Activated CD8-positive, alpha-beta memory T cell treated with anti-CD3 and anti-CD28 coated beads for 36 hours (primary cell): ENCODE measurements at regions not wholly inside any gene's neighbourhood (a gene's known extent, or its start where the extent isn't known, plus 50 kb on each side); places are given as distances from the start of the nearest gene placed in this dataset.

Experiments
- CTCF ChIA-PET: fragments of 350-600 bp; sonication (Branson Sonifier 250); formaldehyde crosslinking; loops from one replicate; lab custom pipeline; 2021; ENCODE audit warnings: antibody characterized with exemption; lab: Charles Lee
- POLR2A ChIA-PET: fragments of 350-600 bp; sonication (Branson Sonifier 250); formaldehyde crosslinking; loops from one replicate; lab custom pipeline; 2021; ENCODE audit warnings: antibody characterized with exemption; lab: Charles Lee

DNA sequence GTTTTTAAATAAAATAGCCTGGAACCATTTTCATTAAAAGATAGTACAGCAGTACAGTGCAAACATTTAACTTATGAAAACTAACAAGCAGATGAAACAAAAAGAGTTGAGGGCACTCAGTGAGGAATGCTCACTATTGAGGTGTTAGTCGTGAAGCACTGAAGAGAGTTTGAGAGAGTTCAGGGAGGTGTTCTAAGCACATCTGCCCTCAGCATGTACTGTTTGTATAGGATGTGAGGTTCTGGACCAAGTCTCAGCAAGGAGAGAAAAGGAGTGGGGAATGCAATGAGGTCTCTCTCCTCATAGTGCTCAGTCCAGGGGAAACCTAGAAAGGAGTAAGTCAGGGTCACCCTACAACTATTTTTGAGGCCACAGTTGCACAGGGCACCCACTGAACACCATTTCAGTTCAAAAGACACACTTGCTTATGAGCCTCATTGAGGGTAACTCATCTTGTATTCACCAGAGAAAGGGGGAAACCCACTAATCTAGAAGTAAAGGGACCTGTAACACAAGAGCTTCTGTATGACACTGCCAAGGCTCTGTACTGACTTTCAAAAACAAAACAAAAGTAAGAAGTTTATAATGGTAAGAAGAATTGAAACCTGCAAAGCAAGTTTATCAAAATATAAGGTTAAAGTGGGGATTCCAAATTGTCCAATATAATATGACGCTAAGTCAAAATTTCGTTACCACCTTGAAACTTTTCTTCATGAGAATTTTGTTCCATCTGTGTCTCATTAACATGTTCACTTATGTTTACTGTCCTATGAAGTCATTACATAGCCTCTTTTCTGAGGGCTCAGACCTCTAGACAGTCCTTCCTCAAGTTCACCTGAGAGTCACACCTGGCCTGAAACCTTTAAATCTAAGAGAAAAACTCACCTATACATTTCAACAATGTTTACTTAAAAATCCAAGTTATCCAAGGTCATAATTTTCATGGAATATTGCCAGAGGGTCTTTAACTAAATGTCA lies 275.3 kb downstream of the ETS1 start:
- POLR2A ChIA-PET = interaction anchor here (0.6 kb wide), 1 partner anchor 214 kb away, joined by 5 read pairs; no protein-coding TSS in a partner anchor
- CTCF ChIA-PET = interaction anchor here (1.2 kb wide), 2 partner anchors 10 to 320 kb away, joined by 4 to 5 read pairs; no protein-coding TSS in a partner anchor

DNA sequence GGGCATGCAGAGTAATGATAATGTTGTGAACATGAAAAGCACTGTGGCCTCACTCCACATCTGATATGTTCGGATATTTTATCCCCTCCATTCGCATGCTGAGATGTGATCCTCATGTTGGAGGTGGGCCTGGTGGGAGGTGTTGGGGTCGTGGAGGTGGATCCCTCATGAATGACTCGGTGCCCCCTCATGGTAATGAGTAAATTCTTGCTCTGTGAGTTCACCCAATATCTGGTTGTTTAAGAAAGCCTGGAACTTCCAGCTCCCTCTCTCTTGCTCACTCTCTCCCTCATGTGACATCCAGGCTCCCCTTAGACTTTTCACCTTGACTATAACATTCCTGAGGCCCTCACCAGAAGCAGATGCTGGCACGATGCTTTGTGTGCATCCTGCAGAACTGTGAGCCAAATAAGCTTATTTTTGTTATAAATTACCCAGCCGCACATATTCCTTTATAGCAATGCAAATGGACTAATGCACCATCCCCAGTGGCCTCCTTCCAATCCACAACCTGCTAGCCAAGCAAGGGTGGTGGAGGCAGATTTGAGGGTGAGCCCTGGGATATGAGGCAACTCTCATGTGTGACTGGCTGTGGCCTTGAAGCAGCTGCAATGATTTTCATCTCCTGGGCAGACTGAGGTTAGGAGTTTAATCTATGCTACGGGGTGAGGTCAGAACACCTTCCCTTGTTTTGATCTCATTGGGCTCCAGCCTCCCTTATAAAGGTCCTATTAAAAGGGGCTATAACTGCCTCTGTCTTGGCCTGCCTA lies 276.5 kb downstream of the ETS1 start:
- ChIA-PET POLR2A (no interaction called here), CTCF (interaction anchor here (0.7 to 1.2 kb wide), 2 partner anchors 21 to 321 kb away, joined by 3 to 4 read pairs; no protein-coding TSS in a partner anchor)

DNA sequence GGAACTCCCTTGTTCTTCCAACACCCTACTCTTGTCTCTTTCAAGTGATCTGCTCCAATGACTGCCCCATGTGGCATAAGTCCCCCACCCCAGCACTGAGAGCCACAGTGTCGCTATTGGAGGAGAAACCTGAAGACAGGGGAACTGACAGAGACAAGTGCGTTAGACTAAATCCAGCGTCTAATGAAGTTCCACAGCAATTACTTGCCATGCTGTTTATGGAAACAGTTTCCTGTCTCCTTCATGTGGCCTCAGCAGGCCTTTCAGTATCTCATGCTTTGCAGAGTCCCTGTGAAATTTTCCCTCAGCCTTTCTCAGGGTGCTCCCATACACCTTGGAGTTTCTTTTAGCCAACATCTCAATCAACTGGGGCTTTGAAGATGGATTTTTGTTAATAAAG lies 277.4 kb downstream of the ETS1 start:
- ChIA-PET POLR2A (interaction anchor here (0.6 kb wide), 1 partner anchor 21 kb away, joined by 14 read pairs; no protein-coding TSS in a partner anchor), CTCF (interaction anchor here (1.0 to 1.1 kb wide), 2 partner anchors 9 to 10 kb away, joined by 3 read pairs; no protein-coding TSS in a partner anchor)

DNA sequence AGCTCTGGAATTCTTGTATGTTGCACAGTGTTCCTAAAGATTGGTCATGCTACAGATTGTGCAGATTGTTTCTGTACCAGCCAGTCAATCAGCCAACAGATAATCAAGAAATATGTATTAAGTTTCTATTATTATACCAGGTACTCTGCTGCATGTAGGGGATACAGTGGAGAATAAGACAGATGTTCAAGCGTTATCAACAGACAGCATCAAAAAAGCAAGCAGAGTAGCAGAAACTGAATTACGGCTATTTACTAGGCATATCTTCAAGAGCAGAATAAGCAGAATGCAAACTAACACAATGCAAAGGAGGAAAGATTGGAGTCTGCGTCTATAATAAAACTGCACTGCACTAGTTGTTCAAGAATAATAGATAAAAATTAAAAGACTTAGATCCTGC lies 278.6 kb downstream of the ETS1 start:
- ChIA-PET POLR2A (no interaction called here), CTCF (interaction anchor here (0.9 to 1.1 kb wide), 2 partner anchors 11 kb away, joined by 3 read pairs; no protein-coding TSS in a partner anchor)

DNA sequence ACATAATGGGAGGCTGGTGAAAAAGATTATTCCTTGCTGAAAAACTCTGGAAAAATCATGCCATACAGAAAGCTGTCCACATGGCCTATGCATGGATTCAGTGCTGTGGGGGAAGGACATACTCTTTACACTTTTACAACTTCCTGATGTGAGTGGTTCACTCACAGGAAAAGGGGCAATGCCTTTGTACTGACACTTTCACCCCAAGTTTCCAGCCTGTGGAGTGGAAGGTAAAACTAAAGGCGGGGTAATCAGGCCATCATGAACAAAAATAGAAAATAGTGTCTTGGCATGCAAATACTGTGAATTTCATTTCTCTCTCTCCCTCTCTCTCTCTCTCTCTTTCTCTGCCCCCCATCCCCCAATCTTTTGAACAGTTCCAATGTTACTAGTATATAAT lies 281.8 kb downstream of the ETS1 start:
- POLR2A ChIA-PET = no interaction called here
- CTCF ChIA-PET = interaction anchor here (1.0 to 1.1 kb wide), 2 partner anchors 13 to 15 kb away, joined by 3 to 5 read pairs; no protein-coding TSS in a partner anchor

DNA sequence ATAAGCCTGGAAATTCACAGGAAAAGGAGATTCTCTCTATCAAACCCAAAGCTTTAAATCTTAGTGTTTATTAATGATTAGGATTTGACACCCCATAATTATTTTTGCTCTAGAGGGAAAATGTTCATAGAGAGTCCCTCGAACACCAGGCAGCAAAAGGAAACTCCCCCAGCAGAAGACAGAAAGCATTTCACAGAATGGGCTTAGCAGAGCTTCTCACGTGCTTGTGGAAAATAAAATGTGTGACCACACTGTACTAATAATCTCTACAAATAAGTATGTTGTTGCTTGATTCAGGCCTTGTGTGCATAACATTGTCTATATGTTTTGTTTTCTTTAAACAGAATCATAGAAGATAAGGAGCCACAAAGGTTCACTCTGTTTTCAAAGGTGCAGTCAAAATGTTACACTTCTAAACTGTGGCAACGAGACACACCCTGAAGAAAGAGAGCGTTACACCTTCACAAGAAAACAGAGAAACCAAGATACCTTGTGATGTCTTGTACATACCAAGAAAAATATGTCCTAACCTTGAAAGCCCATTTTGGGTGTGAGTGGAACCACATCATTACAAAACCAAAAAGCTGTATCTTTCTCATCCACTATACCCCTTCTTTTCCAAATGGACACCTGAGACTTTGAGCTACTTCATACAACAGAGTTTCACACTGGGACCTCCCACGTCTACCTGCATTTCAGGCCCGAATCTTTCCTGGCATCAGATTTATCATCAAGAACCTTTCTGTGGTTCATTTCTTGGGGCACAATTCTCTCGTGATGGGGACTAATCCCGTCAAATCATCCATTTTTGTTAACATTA lies 282.5 kb downstream of the ETS1 start:
- ChIA-PET POLR2A (no interaction called here), CTCF (interaction anchor here (1.0 to 1.1 kb wide), 2 partner anchors 14 to 15 kb away, joined by 3 to 5 read pairs; no protein-coding TSS in a partner anchor)

DNA sequence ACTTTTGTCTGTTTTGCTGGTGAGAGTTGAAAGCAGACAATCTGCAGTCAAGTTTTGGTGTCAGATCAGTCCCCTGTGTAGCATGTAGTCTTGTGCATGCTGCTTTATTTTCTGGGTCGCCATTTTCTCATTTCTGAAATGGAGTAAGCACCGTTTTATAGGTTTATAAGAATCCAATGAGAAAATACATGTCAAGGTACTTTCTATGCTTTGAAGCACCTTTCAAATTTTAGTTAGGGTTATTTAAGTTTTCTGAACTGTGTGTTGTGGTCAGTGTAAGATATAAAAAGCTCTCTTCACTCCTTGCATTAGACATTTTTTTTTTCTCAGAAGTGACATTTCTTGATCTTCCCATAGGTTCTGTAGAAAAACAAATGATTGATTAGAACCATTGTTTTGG lies 283.2 kb downstream of the ETS1 start:
- CTCF ChIA-PET = no interaction called here
- POLR2A ChIA-PET = no interaction called here

DNA sequence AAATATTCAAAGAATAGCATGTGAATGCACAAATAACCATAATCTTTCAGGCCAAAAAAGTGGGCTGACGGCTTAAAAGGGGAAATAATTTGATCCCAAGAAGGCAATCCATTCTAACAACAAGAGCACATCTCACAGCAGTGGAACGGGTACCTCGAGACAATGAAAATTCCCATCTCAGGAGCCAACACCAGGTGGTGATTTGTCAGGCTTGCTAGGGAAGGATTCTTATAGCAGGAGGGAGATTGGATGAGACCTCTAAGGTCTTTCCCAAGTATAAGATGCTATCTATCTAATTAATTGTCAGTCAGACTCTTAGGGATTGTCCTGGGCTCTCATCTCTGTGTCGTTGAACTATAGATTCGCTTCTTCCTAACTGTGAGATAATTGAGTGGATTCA lies 284.0 kb downstream of the ETS1 start:
- ChIA-PET CTCF (interaction anchor here (0.7 to 2.8 kb wide), 7 partner anchors 9 to 410 kb away, joined by 3 to 19 read pairs (median 4); no protein-coding TSS in a partner anchor), POLR2A (interaction anchor here (0.7 to 2.3 kb wide), 4 partner anchors 15 to 131 kb away, joined by 4 to 14 read pairs (median 9); no protein-coding TSS in a partner anchor)

DNA sequence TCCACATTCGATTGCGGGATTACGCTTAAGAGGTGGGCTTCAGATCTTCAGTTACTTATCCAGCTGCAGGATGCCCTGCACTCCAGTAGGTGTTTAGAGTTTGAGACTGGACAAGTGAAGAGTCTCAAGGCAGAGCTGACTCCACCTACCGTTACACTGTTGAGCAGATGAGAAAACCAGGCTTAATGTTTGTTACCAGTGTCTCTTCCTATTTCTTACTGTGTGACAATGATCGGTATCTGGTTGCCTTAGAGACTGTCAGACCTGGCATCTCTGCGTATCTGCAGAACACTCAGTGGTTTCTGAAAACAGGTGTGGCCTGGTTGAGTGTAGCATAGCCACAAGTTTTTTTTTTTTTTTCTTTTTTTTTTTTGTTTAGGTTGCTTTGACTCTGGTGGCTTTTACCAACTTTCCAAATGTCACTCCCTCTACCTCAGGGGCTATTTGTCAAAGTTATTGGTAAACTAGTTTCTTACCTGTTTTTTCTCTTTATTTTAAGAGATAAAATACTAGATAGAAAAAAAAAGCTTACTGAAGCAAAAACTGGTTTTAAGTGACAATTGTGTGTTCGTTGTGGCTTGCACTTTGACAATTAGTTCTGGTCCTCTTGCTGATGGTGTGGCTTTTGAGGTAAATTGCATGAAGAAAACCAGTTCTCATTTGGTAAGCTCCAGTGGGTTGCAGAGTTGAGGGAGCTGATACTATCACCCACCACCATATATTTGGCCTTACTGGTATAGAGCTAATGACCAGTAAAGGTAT lies 284.8 kb downstream of the ETS1 start:
- POLR2A ChIA-PET = interaction anchor here (0.7 to 2.3 kb wide), 9 partner anchors 11 to 216 kb away, joined by 3 to 14 read pairs (median 6); no protein-coding TSS in a partner anchor
- CTCF ChIA-PET = interaction anchor here (0.7 to 2.8 kb wide), 14 partner anchors 10 to 410 kb away, joined by 3 to 19 read pairs (median 3); no protein-coding TSS in a partner anchor

DNA sequence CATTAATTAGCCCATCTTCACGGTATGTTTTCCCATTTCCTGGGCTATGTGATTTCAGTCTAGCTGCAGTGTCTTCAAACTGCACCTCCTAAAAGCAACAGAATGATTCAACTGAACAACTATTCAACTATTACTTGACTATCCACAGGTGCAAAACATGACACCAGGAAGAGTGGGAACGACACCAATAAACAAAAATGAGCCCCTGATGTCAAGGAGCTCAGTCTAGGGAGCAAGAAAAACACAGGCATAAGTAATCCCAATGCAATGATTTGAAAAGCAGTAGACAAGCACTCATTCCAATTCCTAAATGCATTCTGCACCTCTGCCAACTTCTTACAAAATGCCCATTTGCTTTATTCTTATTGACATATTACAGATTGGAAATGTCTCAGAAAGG lies 285.6 kb downstream of the ETS1 start:
- ChIA-PET CTCF (interaction anchor here (1.0 to 2.8 kb wide), 11 partner anchors 11 to 324 kb away, joined by 3 to 19 read pairs (median 3); no protein-coding TSS in a partner anchor), POLR2A (interaction anchor here (1.0 to 2.3 kb wide), 4 partner anchors 17 to 217 kb away, joined by 3 to 12 read pairs (median 6); no protein-coding TSS in a partner anchor)

DNA sequence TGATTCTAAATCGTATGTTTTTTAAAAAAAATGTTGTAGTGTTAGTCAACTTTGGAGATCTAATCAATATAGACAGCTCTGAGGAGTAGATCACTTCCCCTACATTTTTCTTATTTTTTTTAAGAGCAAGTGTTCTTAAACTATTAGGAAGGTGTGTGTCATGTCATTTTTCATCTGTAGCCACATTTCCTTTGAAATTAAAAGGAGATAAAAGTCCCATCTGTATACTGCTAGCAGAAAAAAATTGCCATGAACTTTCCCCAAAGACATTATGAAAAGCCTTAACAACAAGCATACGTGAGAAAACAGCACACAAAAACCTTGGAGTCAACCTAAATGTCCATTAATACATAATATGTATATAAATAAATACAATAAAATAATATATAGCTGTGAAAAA lies 286.6 kb downstream of the ETS1 start:
- CTCF ChIA-PET = interaction anchor here (1.2 to 2.8 kb wide), 2 partner anchors 9 to 10 kb away, joined by 3 to 12 read pairs; no protein-coding TSS in a partner anchor
- POLR2A ChIA-PET = interaction anchor here (1.4 to 2.3 kb wide), 2 partner anchors 23 to 218 kb away, joined by 5 to 12 read pairs; no protein-coding TSS in a partner anchor

DNA sequence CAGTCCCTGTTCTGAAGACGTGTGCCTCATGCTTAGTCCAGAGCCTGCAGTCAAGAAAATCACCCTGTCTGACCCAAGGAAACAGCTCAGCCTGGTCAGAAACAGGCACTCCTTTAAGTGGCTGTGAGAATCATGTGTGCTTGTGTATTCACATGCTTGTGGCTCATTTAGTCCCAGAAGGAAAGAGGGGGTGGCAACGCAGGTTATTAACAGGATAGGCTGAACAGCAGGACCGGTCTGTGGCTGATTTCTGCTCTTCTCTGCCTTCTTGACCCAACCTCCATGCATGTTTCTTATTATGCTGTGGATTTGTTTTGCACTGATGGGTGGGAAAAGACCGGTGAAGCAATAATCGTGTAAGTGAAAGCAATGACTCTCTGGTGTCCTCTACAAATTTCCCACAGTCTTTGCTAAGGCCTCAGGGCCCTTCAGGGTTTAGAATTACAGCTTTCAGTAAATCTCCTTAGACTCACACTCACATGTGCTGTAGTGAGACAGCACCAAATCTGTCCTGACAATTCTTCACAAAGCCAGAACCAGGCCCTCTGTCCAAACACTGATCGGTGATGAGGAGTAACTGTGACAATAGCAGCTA lies 288.1 kb downstream of the ETS1 start:
- CTCF ChIA-PET = interaction anchor here (2.2 to 3.1 kb wide), 2 partner anchors 8 to 127 kb away, joined by 7 read pairs; no protein-coding TSS in a partner anchor
- POLR2A ChIA-PET = interaction anchor here (0.7 kb wide), 1 partner anchor 25 kb away, joined by 3 read pairs; no protein-coding TSS in a partner anchor

DNA sequence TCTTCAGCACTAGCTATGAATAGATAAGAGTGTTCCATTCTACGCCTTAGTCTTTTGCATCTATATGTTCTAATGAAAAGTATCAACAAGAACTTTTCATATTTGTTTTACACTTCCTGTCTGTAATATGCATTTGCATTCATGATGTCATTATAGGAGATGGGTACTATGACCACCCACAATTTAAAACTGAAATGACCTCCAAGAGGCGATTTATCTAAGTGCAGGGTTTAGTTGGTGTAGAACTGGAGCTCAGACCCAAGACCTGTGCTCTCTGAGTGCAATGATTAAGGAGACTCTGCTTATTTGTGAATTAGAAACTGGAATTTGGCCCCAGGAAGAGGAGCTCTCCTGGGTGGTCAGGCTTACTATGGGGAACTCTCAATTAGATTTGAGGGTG lies 289.1 kb downstream of the ETS1 start:
- ChIA-PET POLR2A (no interaction called here), CTCF (interaction anchor here (0.9 to 3.1 kb wide), 4 partner anchors 7 to 126 kb away, joined by 3 to 7 read pairs (median 5); no protein-coding TSS in a partner anchor)

DNA sequence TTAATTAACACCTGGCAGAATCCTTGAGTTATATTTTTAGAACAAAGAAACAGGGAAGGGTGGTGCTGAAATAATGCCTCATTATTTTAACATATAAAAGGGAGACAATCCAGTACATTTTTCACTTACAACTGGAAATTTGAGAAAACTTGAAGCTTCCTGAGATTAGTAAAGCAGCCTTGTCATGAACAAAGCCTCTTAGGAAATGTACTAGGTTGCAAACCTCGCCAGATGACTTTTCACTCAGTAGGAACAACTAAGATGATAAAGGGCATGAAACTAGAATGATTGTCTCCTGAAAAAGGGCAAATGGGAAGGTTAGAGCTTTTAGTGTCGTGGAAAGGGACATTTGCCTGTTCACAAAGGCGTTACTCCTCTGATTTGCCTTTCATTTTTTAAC lies 289.6 kb downstream of the ETS1 start:
- ChIA-PET CTCF (interaction anchor here (0.9 to 3.1 kb wide), 4 partner anchors 7 to 126 kb away, joined by 3 to 7 read pairs (median 5); no protein-coding TSS in a partner anchor), POLR2A (no interaction called here)

DNA sequence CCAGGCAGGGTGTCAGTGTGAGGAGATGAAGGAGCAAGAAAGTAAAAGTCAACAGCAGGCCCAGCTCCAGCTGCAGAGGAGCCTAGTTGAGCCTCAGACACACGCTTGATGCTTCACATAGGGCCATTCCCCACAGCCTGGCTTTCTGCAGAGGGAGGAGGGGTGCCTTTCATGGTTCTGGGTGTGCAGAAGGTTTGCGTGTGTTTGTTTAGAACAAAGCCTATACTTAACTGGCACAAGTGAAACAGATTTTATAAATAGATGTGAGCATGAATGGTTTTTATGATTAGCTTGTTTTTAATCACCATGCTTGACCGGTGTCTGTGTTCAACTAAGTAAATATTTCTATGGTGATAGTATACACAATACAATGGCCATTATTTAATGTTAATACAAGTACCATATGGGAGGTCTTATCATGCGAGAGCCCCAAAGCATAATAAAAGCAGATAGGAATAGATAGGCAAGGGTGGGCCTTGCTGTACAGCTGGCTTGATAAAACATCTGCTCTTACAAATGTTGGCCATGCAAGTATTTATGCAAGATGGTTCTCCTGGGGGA lies 290.2 kb downstream of the ETS1 start:
- CTCF ChIA-PET = interaction anchor here (0.9 to 3.1 kb wide), 2 partner anchors 11 to 125 kb away, joined by 3 to 7 read pairs; no protein-coding TSS in a partner anchor
- POLR2A ChIA-PET = no interaction called here

DNA sequence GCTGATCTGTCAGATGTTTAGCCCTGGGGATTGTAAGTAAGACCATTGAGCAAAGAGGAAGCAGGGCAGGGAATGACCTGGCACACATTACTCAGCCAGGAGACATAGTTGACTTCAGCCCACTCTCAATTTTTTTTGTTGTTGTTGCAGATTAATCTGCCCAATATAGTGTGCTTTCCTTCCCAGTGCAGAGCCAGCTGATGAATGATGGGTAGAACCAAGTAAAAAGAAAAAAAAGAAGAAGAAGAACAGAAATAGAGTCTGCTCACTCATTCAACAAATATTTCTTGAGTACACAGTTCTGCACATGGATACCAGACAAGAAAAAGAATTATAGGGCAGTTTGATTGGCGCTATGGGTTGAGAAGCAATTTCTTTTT lies 292.7 kb downstream of the ETS1 start:
- ChIA-PET POLR2A (no interaction called here), CTCF (interaction anchor here (0.9 kb wide), 1 partner anchor 335 kb away, joined by 3 read pairs; no protein-coding TSS in a partner anchor)
